ENCODE measurements at regions not wholly inside any gene's neighbourhood (a gene's known extent, or its start where the extent isn't known, plus 50 kb on each side); places are given as distances from the start of the nearest gene placed in this dataset.
A peak's percentile ranks its signal among the peaks of the same experiment; 100 is the strongest.

- TF ChIP-seq CTCF (IDR thresholded peaks at IDR 0.05) (peak; percentile 44 to 60 (median 48)), POLR2A (IDR thresholded peaks at IDR 0.05) (no peak)
These were observed 53.3 kb upstream of the KLHL31 start for GRCh38 chr6:53718597-53719460.

Data from ovary (tissue), 3 donors.